Natural killer cell (primary cell): ENCODE measurements at regions not wholly inside any gene's neighbourhood (a gene's known extent, or its start where the extent isn't known, plus 50 kb on each side); places are given as distances from the start of the nearest gene placed in this dataset.

Source experiments
- ATAC-seq, 3 donors: fragments of 150-1000 bp in 2 of 3; fragments of 200-7000 bp in 1 of 3; cut with Tn5 transposase; 1 replicate in 1 of 3; 2 replicates in 2 of 3; pipeline ENCODE4 v1.10.0; 2021; ENCODE audit warnings: mild to moderate bottlenecking in 2 of 3, moderate library complexity in 2 of 3
- DNase-seq, 2 donors: peaks; one replicate each; pipeline versions ENCODE4 v3.0.0 to v3.0.0-alpha.2; 2013 to 2021; ENCODE audit warnings: mixed read lengths in 1 of 2
- H3K27ac ChIP-seq: one replicate; pipeline ENCODE4 v1.5.1; 2013; ENCODE audit warnings: mild to moderate bottlenecking, low read length
- H3K27me3 ChIP-seq: one replicate; pipeline ENCODE4 v1.6.1; 2013; ENCODE audit warnings: low read length; ENCODE audit not compliant: control insufficient read depth, insufficient read depth
- H3K36me3 ChIP-seq: one replicate; pipeline ENCODE4 v1.6.1; 2013; ENCODE audit warnings: low read length; ENCODE audit not compliant: control insufficient read depth, insufficient read depth
- H3K4me1 ChIP-seq: one replicate; pipeline ENCODE4 v1.6.1; 2013; ENCODE audit warnings: low read length; ENCODE audit not compliant: control insufficient read depth, insufficient read depth
- H3K4me3 ChIP-seq: one replicate; pipeline ENCODE4 v1.5.1; 2013; ENCODE audit warnings: low read length
- H3K9me3 ChIP-seq: one replicate; pipeline ENCODE4 v1.6.1; 2013; ENCODE audit warnings: low read length; ENCODE audit not compliant: control insufficient read depth, insufficient read depth
- H3K27ac Mint-ChIP-seq, 2 donors: one replicate each; pipeline ENCODE4 v1.8.0; 2022; ENCODE audit warnings: mild to moderate bottlenecking in 2 of 2, mixed read lengths in 2 of 2, moderate library complexity in 1 of 2
- H3K27me3 Mint-ChIP-seq, 2 donors: one replicate each; pipeline ENCODE4 v1.8.0; 2022; ENCODE audit warnings: low read depth in 2 of 2, mixed read lengths in 2 of 2
- H3K36me3 Mint-ChIP-seq: one replicate; pipeline ENCODE4 v1.8.0; 2022; ENCODE audit warnings: mixed read lengths
- H3K4me1 Mint-ChIP-seq, 2 donors: one replicate each; pipeline ENCODE4 v1.8.0; 2022; ENCODE audit warnings: mixed read lengths in 2 of 2
- H3K4me3 Mint-ChIP-seq: one replicate; pipeline ENCODE4 v1.8.0; 2022; ENCODE audit warnings: mild to moderate bottlenecking, moderate library complexity, mixed read lengths
- H3K9me3 Mint-ChIP-seq, 2 donors: one replicate each; pipeline ENCODE4 v1.8.0; 2022; ENCODE audit warnings: mixed read lengths in 2 of 2
- CTCF ChIP-seq: fragments of 200-600 bp; IDR thresholded peaks from one replicate; pipeline ENCODE4 v1.8.0; 2022; ENCODE audit warnings: antibody characterized with exemption
- WGBS: methylation state at CpG from one replicate; pipeline ENCODE4 v1.1.7; 2013; ENCODE audit warnings: missing lambda C conversion rate; ENCODE audit not compliant: insufficient coverage; 5-methylcytosine and 5-hydroxymethylcytosine counted together
- intact Hi-C: fragments of 100-400 bp; cut with micrococcal nuclease; formaldehyde crosslinking; loops from one replicate; pipeline ENCODE4 v1.14.2; 2022

DNA sequence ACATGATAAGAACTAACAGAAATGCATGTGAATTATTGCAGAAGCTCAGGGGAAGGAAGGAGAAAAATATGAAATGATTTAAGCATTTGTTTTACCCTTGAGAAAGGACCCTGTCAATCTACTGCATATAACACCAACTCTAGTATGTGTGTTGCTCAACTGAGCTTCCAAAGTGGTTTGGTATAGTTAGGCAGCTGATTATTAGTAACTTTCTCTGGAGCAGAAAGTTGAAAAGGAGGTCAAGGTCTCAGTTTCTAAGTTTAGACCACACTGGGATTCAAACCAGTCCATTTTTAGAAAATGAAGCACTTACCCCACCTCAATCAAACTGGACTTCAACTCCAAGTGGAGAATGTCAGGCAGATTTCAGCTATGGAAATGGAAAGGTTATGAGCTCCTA lies 123.3 kb upstream of the CDC42EP3 start:
- no peaks in the 10 kb centered on the region for H3K9me3 ChIP-seq
- H3K9me3 Mint-ChIP-seq, result peaks cover 0 to under 1% of the 10 kb centered on the region in 2 donors
- no peak overlapping the region for H3K27ac Mint-ChIP-seq
- H3K4me3 ChIP-seq, result no peak overlapping the region
- intact Hi-C loops, result no loop called here
- ATAC-seq (no peak), DNase-seq (no peak)
- no peak overlapping the region for H3K27ac ChIP-seq
- H3K27me3 ChIP-seq, result no peaks in the 10 kb centered on the region
- H3K27me3 Mint-ChIP-seq, result no peaks in the 10 kb centered on the region
- peaks cover 3% of the 10 kb centered on the region for H3K36me3 Mint-ChIP-seq
- no peaks in the 10 kb centered on the region for H3K4me1 ChIP-seq
- H3K36me3 ChIP-seq, result no peaks in the 10 kb centered on the region
- no peak overlapping the region for H3K4me3 Mint-ChIP-seq
- TF ChIP-seq CTCF, result no peak
- H3K4me1 Mint-ChIP-seq, result peaks cover 9 to 17% of the 10 kb centered on the region in 2 donors

- no peak for DNase-seq
- Mint-ChIP-seq H3K4me1 (peaks cover 9 to 17% of the 10 kb centered on the region in 2 donors), H3K27me3 (no peaks in the 10 kb centered on the region), H3K4me3 (no peak overlapping the region), H3K36me3 (no peaks in the 10 kb centered on the region), H3K27ac (no peak overlapping the region), H3K9me3 (no peaks in the 10 kb centered on the region)
- intact Hi-C loops, result no loop called here
- Histone ChIP-seq H3K4me1 (no peaks in the 10 kb centered on the region), H3K9me3 (no peaks in the 10 kb centered on the region), H3K36me3 (no peaks in the 10 kb centered on the region), H3K27me3 (no peaks in the 10 kb centered on the region), H3K4me3 (no peak overlapping the region), H3K27ac (no peak overlapping the region)
- no peak for TF ChIP-seq CTCF
- no peak for ATAC-seq
- no CpG with 5 or more reads among the region's 1 CpG for WGBS
Measured at GRCh38 chr2:37795456-37795855, 124.0 kb upstream of the CDC42EP3 start.

- 80% methylated on average over 1 of the region's 2 CpGs for WGBS
- no peak for TF ChIP-seq CTCF
- H3K9me3 ChIP-seq, result no peaks in the 10 kb centered on the region
- no peaks in the 10 kb centered on the region for H3K27me3 ChIP-seq
- no peak overlapping the region for H3K4me3 Mint-ChIP-seq
- no peak overlapping the region for H3K4me3 ChIP-seq
- H3K36me3 Mint-ChIP-seq, result no peaks in the 10 kb centered on the region
- ATAC-seq, result no peak
- H3K4me1 Mint-ChIP-seq, result peaks cover 9 to 17% of the 10 kb centered on the region in 2 donors
- no peaks in the 10 kb centered on the region for H3K27me3 Mint-ChIP-seq
- H3K9me3 Mint-ChIP-seq, result no peaks in the 10 kb centered on the region
- no peaks in the 10 kb centered on the region for H3K4me1 ChIP-seq
- H3K36me3 ChIP-seq, result no peaks in the 10 kb centered on the region
- DNase-seq, result no peak
- H3K27ac Mint-ChIP-seq, result no peak overlapping the region
- H3K27ac ChIP-seq, result no peak overlapping the region
- intact Hi-C loops, result no loop called here
Measured at GRCh38 chr2:37795938-37796337, 124.5 kb upstream of the CDC42EP3 start.

DNA sequence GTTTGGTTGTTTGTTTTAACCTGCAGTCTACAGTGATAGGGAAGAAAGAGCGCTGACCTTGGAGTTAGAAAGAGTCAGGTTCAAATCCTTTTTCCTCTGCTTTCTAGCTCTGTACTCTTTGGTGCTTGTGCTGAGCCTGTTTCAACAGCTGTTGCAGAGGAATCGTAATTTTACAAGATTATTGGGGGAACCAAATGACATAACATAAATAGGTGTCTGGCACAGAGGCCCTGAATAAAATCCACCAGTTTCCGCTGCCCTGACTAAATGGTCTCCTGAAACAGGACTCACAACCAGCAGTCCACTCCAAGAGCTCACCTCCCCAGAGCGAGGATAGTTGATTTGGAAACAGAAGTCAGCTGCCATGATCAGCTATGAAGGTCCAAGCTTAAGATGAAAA lies 125.0 kb upstream of the CDC42EP3 start:
- Histone ChIP-seq H3K9me3 (no peaks in the 10 kb centered on the region), H3K4me3 (no peak overlapping the region), H3K27ac (no peak overlapping the region), H3K4me1 (no peaks in the 10 kb centered on the region), H3K27me3 (no peaks in the 10 kb centered on the region), H3K36me3 (no peaks in the 10 kb centered on the region)
- no peak overlapping the region for H3K27ac Mint-ChIP-seq
- ATAC-seq (no peak), DNase-seq (no peak)
- H3K36me3 Mint-ChIP-seq, result no peaks in the 10 kb centered on the region
- no peak overlapping the region for H3K4me3 Mint-ChIP-seq
- peaks cover 9 to 17% of the 10 kb centered on the region in 2 donors for H3K4me1 Mint-ChIP-seq
- intact Hi-C loops, result no loop called here
- WGBS, result 94% methylated on average over 4 of the region's 4 CpGs
- H3K9me3 Mint-ChIP-seq, result no peaks in the 10 kb centered on the region
- no peaks in the 10 kb centered on the region for H3K27me3 Mint-ChIP-seq
- no peak for TF ChIP-seq CTCF
